HG02763 (cell line): ENCODE measurements at regions not wholly inside any gene's neighbourhood (a gene's known extent, or its start where the extent isn't known, plus 50 kb on each side); places are given as distances from the start of the nearest gene placed in this dataset.
A peak's percentile ranks its signal among the peaks of the same experiment; 100 is the strongest.
"Not testable (repeated sequence)": the region's sequence is repeated elsewhere in the genome, so short reads cannot be mapped to it uniquely, and the experiment has no call there.

ENCODE experiments used
- ATAC-seq: cut with Tn5 transposase; IDR thresholded peaks from one replicate; pipeline ENCODE4 v1.9.1; 2021; ENCODE audit warnings: mild to moderate bottlenecking, moderate library complexity; ENCODE audit not compliant: unreplicated experiment

GRCh38 chrX:80508083-80508482 lies 87.8 kb downstream of the TENT5D start:
- not testable (repeated sequence) for ATAC-seq

- no peak for ATAC-seq
Observed at GRCh38 chrX:80511969-80512760, 91.9 kb downstream of the TENT5D start.

- no peak for ATAC-seq
Observed at GRCh38 chrX:80512924-80513323, 92.7 kb downstream of the TENT5D start.

- no peak for ATAC-seq
Observed at GRCh38 chrX:80513625-80514024, 93.4 kb downstream of the TENT5D start.

- no peak for ATAC-seq
Observed at GRCh38 chrX:80537096-80537495, 116.8 kb downstream of the TENT5D start.

GRCh38 chrX:80550722-80551121 lies 130.5 kb downstream of the TENT5D start:
- no peak for ATAC-seq

- ATAC-seq = no peak
Observed at GRCh38 chrX:80556148-80556547, 135.9 kb downstream of the TENT5D start.

- ATAC-seq = no peak
Observed at GRCh38 chrX:80572636-80573035, 152.4 kb downstream of the TENT5D start.

GRCh38 chrX:80573275-80573674 lies 153.0 kb downstream of the TENT5D start:
- ATAC-seq = no peak

GRCh38 chrX:80574486-80575086 lies 154.3 kb downstream of the TENT5D start:
- not testable (repeated sequence) for ATAC-seq

GRCh38 chrX:80576267-80576666 lies 156.0 kb downstream of the TENT5D start:
- ATAC-seq = no peak

GRCh38 chrX:80576806-80577533 lies 156.7 kb downstream of the TENT5D start:
- no peak for ATAC-seq

GRCh38 chrX:80578517-80579105 lies 158.4 kb downstream of the TENT5D start:
- ATAC-seq = peak; percentile 48

- ATAC-seq = not testable (repeated sequence)
Observed at GRCh38 chrX:80590992-80591391, 170.7 kb downstream of the TENT5D start.

GRCh38 chrX:80602036-80602860 lies 182.0 kb downstream of the TENT5D start:
- ATAC-seq = no peak
